ENCODE measurements at regions not wholly inside any gene's neighbourhood (a gene's known extent, or its start where the extent isn't known, plus 50 kb on each side); places are given as distances from the start of the nearest gene placed in this dataset.
A peak's percentile ranks its signal among the peaks of the same experiment; 100 is the strongest.

DNA sequence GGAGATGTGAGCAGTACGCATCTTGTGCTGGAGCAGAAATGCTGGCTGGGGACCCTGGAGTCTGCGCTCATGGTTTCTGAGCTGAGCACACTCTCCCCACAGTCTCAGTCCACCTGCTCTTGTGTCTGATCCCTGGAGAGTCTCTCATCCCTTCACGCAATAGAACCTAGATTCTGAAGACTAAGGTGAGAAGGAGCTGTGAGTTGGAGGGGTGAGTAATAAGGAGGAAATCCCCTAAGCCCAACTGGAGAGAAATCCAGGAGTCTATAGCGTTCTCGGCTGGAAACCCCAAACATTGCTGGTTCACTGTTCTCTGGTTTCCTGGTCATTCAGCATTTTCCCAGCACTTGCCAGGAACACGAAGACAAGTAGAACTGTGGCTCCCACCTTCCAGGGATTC, 68.3 kb upstream of the SMNDC1 start:
- H3K27ac ChIP-seq = no peak overlapping the region
- H3K9me3 ChIP-seq (ENCODE audit: control insufficient read depth, low read length) = no peaks in the 10 kb centered on the region
- H3K79me2 ChIP-seq = no peaks in the 10 kb centered on the region
- no peak overlapping the region for H3K9ac ChIP-seq
- H3K36me3 ChIP-seq (ENCODE audit: control insufficient read depth, insufficient read depth, low read length) = no peaks in the 10 kb centered on the region
- TF ChIP-seq, protein P1, sequence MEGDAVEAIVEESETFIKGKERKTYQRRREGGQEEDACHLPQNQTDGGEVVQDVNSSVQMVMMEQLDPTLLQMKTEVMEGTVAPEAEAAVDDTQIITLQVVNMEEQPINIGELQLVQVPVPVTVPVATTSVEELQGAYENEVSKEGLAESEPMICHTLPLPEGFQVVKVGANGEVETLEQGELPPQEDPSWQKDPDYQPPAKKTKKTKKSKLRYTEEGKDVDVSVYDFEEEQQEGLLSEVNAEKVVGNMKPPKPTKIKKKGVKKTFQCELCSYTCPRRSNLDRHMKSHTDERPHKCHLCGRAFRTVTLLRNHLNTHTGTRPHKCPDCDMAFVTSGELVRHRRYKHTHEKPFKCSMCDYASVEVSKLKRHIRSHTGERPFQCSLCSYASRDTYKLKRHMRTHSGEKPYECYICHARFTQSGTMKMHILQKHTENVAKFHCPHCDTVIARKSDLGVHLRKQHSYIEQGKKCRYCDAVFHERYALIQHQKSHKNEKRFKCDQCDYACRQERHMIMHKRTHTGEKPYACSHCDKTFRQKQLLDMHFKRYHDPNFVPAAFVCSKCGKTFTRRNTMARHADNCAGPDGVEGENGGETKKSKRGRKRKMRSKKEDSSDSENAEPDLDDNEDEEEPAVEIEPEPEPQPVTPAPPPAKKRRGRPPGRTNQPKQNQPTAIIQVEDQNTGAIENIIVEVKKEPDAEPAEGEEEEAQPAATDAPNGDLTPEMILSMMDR (IDR thresholded peaks at IDR 0.05) = no peak
- H3K4me2 ChIP-seq (ENCODE audit: low read length) = no peak overlapping the region
- H3K4me3 ChIP-seq (ENCODE audit: low read depth, low read length) = no peak overlapping the region
- no peaks in the 10 kb centered on the region for H3K27me3 ChIP-seq (ENCODE audit: control insufficient read depth, insufficient read depth, low read length)
- H2AFZ ChIP-seq = no peak overlapping the region
- no peaks in the 10 kb centered on the region for H3K4me1 ChIP-seq

- Histone ChIP-seq H3K4me3 (ENCODE audit: low read depth, low read length) (no peak overlapping the region), H3K79me2 (no peaks in the 10 kb centered on the region), H3K27ac (no peak overlapping the region), H2AFZ (no peak overlapping the region), H3K36me3 (ENCODE audit: control insufficient read depth, insufficient read depth, low read length) (no peaks in the 10 kb centered on the region), H3K27me3 (ENCODE audit: control insufficient read depth, insufficient read depth, low read length) (no peaks in the 10 kb centered on the region), H3K4me1 (no peaks in the 10 kb centered on the region), H3K9me3 (ENCODE audit: control insufficient read depth, low read length) (no peaks in the 10 kb centered on the region), H3K9ac (no peak overlapping the region), H3K4me2 (ENCODE audit: low read length) (no peak overlapping the region)
- TF ChIP-seq, protein P1 (IDR thresholded peaks at IDR 0.05) = no peak
Measured at GRCh38 chr10:110373857-110374654, 69.3 kb upstream of the SMNDC1 start.

DNA sequence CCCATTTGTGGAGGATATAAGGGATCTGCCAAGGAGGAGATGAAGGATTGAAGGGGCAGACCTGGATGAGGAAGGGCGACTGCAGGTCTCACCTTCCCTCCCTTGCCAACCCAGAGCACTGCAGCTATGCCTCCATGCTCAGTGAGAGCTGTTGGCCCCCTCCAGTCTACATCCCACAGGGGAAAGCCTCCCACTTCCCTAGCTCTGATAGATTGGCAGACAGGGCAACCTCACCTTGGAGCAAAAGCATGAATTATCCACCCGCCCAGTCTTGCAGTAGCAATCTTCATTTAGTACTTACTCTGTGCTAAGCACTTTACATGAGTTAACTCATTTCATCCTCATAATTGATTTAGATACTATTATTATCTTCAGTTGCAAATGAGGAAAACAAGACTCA, 70.4 kb upstream of the SMNDC1 start:
- Histone ChIP-seq H2AFZ (no peak overlapping the region), H3K4me2 (ENCODE audit: low read length) (no peak overlapping the region), H3K9me3 (ENCODE audit: control insufficient read depth, low read length) (no peaks in the 10 kb centered on the region), H3K4me1 (no peaks in the 10 kb centered on the region), H3K27ac (no peak overlapping the region), H3K27me3 (ENCODE audit: control insufficient read depth, insufficient read depth, low read length) (no peaks in the 10 kb centered on the region), H3K79me2 (no peaks in the 10 kb centered on the region), H3K36me3 (ENCODE audit: control insufficient read depth, insufficient read depth, low read length) (no peaks in the 10 kb centered on the region), H3K4me3 (ENCODE audit: low read depth, low read length) (no peak overlapping the region), H3K9ac (no peak overlapping the region)
- TF ChIP-seq, protein P1 (IDR thresholded peaks at IDR 0.05) = no peak

DNA sequence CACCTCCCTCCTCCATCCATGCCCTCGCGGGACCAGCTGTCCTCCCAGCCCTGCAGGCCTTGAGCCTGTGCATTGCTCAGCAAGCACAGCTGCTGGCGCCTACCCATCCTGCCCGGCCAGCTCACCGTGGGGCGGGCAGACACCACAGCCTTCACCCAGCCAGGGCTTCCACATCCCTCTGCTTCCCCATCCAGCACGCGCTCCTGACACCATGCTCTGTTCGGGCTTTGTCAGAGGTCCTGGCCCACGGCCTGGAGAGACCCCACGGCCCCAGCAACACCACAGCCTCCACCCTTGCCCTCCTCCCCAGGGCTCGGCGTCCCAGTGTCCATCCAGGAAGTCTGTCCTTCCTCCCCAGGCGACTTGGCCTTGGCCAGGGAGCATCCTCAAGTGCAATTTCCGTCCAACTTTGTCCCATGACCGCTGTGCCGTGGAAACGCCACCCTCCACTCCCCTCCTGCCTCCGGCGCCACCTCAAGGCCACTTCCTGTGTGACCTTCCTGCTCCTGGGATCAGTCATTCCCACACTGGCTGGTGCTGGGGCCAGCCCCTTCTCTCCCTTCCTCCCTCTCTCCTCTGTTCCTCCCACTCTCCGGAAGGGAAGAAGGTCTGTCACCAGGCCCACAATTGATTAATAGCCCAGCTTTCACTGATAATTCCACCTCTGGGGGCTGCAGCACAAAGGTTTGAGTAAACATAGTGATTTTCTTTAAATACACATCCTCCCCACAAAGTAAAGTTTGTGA, 71.5 kb upstream of the SMNDC1 start:
- H3K4me1 ChIP-seq = no peaks in the 10 kb centered on the region

More for the DNA sequence above, 71.5 kb upstream of the SMNDC1 start:
- no peak overlapping the region for H3K4me3 ChIP-seq (ENCODE audit: low read depth, low read length)
- no peaks in the 10 kb centered on the region for H3K9me3 ChIP-seq (ENCODE audit: control insufficient read depth, low read length)
- H3K27ac ChIP-seq = peak overlapping the region; percentile 42
- TF ChIP-seq, protein P1 (IDR thresholded peaks at IDR 0.05) = no peak
- H3K27me3 ChIP-seq (ENCODE audit: control insufficient read depth, insufficient read depth, low read length) = no peaks in the 10 kb centered on the region
- H2AFZ ChIP-seq = no peak overlapping the region
- H3K9ac ChIP-seq = no peak overlapping the region
- no peak overlapping the region for H3K4me2 ChIP-seq (ENCODE audit: low read length)
- no peaks in the 10 kb centered on the region for H3K36me3 ChIP-seq (ENCODE audit: control insufficient read depth, insufficient read depth, low read length)
- no peaks in the 10 kb centered on the region for H3K79me2 ChIP-seq

Measured in parathyroid adenoma (tissue), 2 donors.